ENCODE measurements at regions not wholly inside any gene's neighbourhood (a gene's known extent, or its start where the extent isn't known, plus 50 kb on each side); places are given as distances from the start of the nearest gene placed in this dataset.
A peak's percentile ranks its signal among the peaks of the same experiment; 100 is the strongest.

DNA sequence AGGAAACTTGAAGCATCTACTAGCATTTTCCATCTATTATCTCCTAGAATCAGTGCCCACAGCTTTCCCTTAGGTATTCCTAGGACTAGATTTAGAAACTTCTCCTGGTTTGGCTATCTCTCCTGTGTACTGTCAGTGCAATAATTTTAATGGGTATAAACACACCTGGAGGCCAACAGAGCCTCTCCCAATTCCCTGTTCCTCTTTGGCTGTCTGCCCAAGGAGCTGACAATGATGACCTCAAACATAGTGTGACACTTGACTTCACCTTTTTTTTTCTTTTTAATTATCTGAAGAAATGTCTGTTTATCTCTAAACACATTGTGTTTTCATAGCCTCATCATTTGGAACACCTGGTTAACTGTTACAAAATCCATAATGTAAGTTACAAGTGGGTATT lies 754.5 kb upstream of the ALCAM start:
- Mint-ChIP-seq H3K9me3 (ENCODE audit: low read depth) (peaks cover 11% of the 10 kb centered on the region), H3K27ac (ENCODE audit: unreplicated experiment) (no peak overlapping the region), H3K4me3 (ENCODE audit: unreplicated experiment) (no peak overlapping the region), H3K36me3 (ENCODE audit: low read depth) (no peaks in the 10 kb centered on the region), H3K27me3 (ENCODE audit: low read depth) (no peaks in the 10 kb centered on the region), H3K4me1 (ENCODE audit: low read depth) (peaks cover 9% of the 10 kb centered on the region)
- TF ChIP-seq, protein P1, sequence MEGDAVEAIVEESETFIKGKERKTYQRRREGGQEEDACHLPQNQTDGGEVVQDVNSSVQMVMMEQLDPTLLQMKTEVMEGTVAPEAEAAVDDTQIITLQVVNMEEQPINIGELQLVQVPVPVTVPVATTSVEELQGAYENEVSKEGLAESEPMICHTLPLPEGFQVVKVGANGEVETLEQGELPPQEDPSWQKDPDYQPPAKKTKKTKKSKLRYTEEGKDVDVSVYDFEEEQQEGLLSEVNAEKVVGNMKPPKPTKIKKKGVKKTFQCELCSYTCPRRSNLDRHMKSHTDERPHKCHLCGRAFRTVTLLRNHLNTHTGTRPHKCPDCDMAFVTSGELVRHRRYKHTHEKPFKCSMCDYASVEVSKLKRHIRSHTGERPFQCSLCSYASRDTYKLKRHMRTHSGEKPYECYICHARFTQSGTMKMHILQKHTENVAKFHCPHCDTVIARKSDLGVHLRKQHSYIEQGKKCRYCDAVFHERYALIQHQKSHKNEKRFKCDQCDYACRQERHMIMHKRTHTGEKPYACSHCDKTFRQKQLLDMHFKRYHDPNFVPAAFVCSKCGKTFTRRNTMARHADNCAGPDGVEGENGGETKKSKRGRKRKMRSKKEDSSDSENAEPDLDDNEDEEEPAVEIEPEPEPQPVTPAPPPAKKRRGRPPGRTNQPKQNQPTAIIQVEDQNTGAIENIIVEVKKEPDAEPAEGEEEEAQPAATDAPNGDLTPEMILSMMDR (IDR thresholded peaks at IDR 0.05): no peak
- no peak for DNase-seq (ENCODE audit: low spot score)

DNA sequence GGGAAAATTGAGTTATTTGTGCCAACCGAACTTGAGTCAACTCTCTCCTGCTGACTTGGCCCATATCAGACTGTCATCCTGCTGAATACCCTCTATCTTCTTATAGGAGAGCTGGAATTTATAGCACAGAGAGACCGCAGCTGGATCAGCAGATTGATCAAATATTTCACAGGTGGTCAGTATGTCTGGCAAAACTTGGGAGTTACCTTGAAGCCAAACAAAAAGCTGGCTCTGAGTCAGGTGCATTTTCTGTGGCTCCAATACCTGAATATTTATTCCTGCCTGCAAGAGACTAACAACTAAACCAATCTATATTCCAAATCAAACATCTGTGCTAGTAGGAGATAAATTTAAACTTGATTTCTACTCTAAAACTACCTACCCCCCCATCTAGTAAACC lies 752.1 kb upstream of the ALCAM start:
- Mint-ChIP-seq H3K36me3 (ENCODE audit: low read depth) (no peaks in the 10 kb centered on the region), H3K4me1 (ENCODE audit: low read depth) (peaks cover 16% of the 10 kb centered on the region), H3K27me3 (ENCODE audit: low read depth) (no peaks in the 10 kb centered on the region), H3K27ac (ENCODE audit: unreplicated experiment) (no peak overlapping the region), H3K4me3 (ENCODE audit: unreplicated experiment) (no peak overlapping the region), H3K9me3 (ENCODE audit: low read depth) (no peaks in the 10 kb centered on the region)
- TF ChIP-seq, protein P1 (IDR thresholded peaks at IDR 0.05): no peak
- DNase-seq (ENCODE audit: low spot score): no peak

DNA sequence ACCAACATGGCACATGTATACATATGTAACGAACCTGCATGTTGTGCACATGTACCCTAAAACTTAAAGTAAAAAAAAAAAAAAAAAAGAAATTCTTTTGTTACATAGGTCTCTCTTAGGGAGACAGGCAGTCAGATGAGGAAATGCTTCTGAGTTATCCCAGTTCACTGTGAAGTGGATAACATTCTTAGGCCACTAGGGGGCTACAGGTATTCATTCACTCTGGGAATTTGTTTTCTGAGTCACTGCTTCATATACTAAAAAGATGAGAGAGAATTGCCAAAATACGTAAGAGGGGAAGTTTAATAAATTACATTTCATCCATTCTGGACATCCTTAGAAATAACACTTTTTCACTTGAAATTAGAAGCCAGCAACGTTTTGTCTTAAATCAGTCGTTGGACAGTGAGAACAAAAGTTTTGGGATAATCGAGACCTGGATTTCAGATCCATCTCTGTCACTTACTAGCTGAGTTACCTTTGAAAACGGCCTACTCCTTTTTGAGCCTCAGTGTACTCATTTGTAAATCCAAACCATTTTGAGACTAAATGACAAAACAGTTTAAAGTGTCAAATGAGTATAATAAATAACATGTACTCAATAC lies 738.4 kb upstream of the ALCAM start:
- peak overlapping the region; percentile 29 for H3K27ac Mint-ChIP-seq (ENCODE audit: unreplicated experiment)

DNA sequence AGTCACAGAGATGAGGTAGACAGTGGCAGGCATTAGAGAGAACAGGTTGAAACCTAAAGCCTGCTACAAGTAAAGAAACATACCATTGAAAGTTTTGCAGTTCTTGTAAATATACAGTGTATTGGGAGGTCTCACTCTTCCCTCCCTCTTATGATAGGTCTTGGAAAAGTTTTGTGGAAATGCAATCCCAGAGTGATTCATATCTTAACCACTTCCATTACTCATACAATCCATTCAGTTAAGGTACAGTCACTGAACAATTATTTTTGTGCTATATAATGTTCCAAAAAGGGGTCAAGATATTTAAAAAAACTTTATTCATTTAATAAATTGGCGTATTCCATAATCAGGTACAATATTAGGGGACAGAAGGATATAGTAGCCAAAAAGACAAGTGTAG lies 737.7 kb upstream of the ALCAM start:
- peak overlapping the region; percentile 49 for H3K27ac Mint-ChIP-seq (ENCODE audit: unreplicated experiment)

More for the DNA sequence above, 738.4 kb upstream of the ALCAM start:
- Mint-ChIP-seq H3K4me1 (ENCODE audit: low read depth) (peaks cover 28% of the 10 kb centered on the region), H3K27me3 (ENCODE audit: low read depth) (no peaks in the 10 kb centered on the region), H3K36me3 (ENCODE audit: low read depth) (no peaks in the 10 kb centered on the region), H3K9me3 (ENCODE audit: low read depth) (peaks cover 2% of the 10 kb centered on the region), H3K4me3 (ENCODE audit: unreplicated experiment) (no peak overlapping the region)
- DNase-seq (ENCODE audit: low spot score): no peak
- TF ChIP-seq, protein P1 (IDR thresholded peaks at IDR 0.05): peak; percentile 87

DNA sequence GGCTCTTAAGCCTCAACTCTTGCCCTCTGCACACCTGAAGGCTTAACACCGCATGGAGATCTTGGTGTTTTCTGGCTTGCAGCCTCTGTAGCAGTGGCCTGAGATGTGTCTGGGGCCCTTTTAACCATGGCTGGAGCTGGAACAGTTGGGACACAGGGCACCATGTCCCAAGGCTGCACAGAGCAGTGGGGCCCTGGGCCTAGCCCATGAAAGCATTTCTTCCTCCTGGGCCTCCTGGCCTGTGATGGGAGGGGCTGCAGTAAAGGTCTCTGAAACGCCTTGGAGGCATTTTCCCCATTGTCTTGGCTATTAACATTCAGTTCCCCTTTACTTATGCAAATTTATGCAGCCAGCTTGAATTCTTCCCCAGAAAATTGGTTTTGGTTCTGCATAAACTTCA lies 735.5 kb upstream of the ALCAM start:
- no peak overlapping the region for H3K4me3 Mint-ChIP-seq (ENCODE audit: unreplicated experiment)
- H3K27ac Mint-ChIP-seq (ENCODE audit: unreplicated experiment): no peak overlapping the region
- peaks cover 2% of the 10 kb centered on the region for H3K9me3 Mint-ChIP-seq (ENCODE audit: low read depth)

More for the DNA sequence above, 737.7 kb upstream of the ALCAM start:
- Mint-ChIP-seq H3K27me3 (ENCODE audit: low read depth) (no peaks in the 10 kb centered on the region), H3K36me3 (ENCODE audit: low read depth) (no peaks in the 10 kb centered on the region), H3K9me3 (ENCODE audit: low read depth) (peaks cover 2% of the 10 kb centered on the region), H3K4me1 (ENCODE audit: low read depth) (peaks cover 28% of the 10 kb centered on the region), H3K4me3 (ENCODE audit: unreplicated experiment) (no peak overlapping the region)
- no peak for DNase-seq (ENCODE audit: low spot score)
- TF ChIP-seq, protein P1 (IDR thresholded peaks at IDR 0.05): no peak

More for the DNA sequence above, 735.5 kb upstream of the ALCAM start:
- DNase-seq (ENCODE audit: low spot score): no peak
- TF ChIP-seq, protein P1 (IDR thresholded peaks at IDR 0.05): no peak
- no peaks in the 10 kb centered on the region for H3K27me3 Mint-ChIP-seq (ENCODE audit: low read depth)
- peaks cover 28% of the 10 kb centered on the region for H3K4me1 Mint-ChIP-seq (ENCODE audit: low read depth)
- H3K36me3 Mint-ChIP-seq (ENCODE audit: low read depth): no peaks in the 10 kb centered on the region
